GM21576 (cell line): ENCODE measurements at regions not wholly inside any gene's neighbourhood (a gene's known extent, or its start where the extent isn't known, plus 50 kb on each side); places are given as distances from the start of the nearest gene placed in this dataset.

ENCODE experiments used
- ATAC-seq: cut with Tn5 transposase; IDR thresholded peaks from one replicate; pipeline ENCODE4 v1.9.1; 2021; ENCODE audit warnings: mild to moderate bottlenecking, moderate library complexity; ENCODE audit not compliant: unreplicated experiment

DNA sequence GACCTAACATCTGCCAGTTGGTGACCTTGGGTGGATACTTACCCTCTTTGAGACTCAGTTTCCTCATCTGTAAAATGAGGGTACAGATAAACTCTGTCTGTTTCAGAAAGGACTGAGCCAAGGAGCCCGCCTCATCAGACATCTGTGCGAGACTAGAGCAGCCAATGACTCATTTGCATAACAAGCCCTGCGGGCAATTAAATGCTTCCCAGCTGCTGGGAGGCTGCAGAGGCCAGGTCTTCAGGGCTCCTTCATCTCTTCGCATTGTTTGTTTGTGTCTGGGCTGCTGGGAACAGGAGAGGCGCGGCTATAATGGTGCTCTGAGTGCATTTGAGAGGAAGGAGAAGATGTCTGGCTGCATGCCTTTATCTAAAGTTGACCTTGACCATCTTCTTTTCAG lies 85.0 kb downstream of the ADRA2C start:
- no peak for ATAC-seq

DNA sequence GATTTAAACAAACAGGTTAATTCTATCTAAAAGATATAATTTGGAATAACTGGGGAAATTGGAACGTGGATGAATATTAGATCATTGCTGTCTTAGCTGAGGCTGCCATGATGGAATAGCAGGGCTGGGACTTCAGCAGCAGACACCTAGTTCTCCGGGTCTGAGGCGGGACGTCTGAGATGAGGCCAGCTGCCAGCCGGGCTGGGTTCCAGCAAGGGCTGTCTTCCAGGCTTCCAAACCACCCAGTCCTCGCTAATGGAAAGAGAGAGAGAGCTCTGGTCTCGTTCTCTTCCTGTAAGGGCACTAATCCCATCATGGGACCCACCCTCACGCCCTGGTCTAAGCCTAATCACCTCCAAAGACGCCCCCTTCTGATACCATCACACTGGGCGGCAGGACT lies 85.7 kb downstream of the ADRA2C start:
- ATAC-seq = no peak

- ATAC-seq = no peak
Measured at GRCh38 chr4:3852309-3852708, 86.1 kb downstream of the ADRA2C start.

DNA sequence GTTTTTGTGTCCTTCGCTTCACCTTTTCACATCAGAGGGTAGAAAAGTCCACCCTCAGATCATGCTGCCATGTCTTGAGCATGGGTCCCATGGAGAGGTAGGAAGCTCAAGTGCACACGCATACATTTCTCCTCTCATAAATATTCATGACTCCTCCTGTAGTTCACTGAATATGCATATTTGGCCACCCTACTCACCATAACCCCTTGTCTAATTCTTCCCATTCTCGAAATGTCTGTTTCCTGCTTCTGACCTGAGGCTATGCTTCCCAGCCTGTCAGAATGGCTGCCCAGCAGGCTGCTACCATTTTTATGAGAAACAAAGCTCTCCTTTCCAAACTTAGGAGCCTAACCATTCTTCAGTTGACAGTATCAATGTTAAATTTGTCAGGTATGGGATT lies 86.5 kb downstream of the ADRA2C start:
- no peak for ATAC-seq

GRCh38 chr4:3853388-3854035 lies 87.3 kb downstream of the ADRA2C start:
- no peak for ATAC-seq

GRCh38 chr4:3854661-3855060 lies 88.5 kb downstream of the ADRA2C start:
- ATAC-seq = no peak

DNA sequence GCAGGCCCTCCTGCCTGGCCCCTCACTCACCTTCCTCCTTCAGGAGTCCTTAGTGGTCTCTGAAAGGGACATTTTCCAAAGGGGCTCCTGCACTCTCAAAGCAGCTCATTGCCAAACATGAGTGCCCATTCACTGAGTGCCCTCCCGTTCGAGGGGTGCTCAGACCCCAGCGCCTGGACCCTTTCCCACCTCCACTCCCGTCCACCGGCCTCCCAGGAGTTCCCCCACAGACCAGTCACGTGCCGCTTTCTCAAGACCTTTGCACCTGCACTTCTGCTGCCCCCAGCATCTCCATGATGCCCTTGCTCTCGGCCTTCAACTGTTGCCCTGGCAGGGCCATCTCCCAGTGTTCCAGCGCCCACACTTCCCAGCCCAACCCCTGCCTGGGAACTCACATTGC lies 89.5 kb downstream of the ADRA2C start:
- no peak for ATAC-seq

DNA sequence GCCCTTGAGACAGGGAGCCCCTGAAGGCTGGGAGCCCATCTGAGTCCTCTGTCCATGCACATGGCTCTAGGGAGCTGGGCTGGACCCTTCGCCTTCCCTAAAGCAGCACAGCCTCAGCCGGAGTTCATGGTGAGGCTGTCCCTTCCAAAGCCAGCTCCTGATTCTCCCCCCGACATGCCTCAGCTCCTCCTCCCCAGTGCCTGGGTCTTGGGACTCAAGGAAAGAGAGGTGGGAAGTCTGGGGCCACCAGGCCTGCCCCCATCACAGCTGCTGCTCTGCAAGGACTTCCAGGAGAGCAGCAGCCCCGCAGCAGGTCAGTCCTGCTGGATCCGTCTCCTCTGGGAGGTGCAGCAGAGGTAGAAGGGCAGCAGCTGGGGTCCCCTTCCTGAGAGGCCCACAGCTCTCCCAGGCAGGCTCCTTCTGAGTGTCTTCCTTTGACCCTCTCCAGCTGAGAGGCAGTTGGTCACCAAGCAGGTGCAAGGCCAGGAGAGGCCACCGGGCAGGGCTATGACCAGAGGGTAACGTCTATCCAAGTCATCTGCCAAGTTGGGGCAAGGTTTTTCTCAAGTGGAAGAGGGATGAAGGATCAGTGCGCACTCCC lies 90.5 kb downstream of the ADRA2C start:
- no peak for ATAC-seq

GRCh38 chr4:3857269-3857926 lies 91.2 kb downstream of the ADRA2C start:
- ATAC-seq = no peak

- no peak for ATAC-seq
Measured at GRCh38 chr4:3858046-3858730, 92.0 kb downstream of the ADRA2C start.

GRCh38 chr4:3858765-3859388 lies 92.7 kb downstream of the ADRA2C start:
- no peak for ATAC-seq

DNA sequence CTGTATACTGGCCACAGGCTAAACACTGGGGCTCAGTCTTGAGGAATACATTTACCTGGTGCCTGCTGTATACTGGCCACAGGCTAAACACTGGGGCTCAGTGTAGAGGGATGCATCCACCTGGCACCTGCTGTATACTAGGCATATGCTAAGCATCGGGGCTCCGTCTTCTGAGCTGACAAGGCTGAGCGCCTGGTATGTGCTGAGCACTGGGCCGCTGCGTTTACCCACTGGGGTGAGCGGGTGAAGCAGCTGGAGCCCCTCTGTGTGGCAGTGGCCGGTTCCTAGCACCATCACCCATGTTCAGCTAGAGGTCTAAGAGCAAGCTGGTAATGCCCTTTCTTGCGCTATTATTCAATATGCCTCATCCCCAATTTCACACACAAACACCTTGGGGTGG lies 93.4 kb downstream of the ADRA2C start:
- no peak for ATAC-seq

DNA sequence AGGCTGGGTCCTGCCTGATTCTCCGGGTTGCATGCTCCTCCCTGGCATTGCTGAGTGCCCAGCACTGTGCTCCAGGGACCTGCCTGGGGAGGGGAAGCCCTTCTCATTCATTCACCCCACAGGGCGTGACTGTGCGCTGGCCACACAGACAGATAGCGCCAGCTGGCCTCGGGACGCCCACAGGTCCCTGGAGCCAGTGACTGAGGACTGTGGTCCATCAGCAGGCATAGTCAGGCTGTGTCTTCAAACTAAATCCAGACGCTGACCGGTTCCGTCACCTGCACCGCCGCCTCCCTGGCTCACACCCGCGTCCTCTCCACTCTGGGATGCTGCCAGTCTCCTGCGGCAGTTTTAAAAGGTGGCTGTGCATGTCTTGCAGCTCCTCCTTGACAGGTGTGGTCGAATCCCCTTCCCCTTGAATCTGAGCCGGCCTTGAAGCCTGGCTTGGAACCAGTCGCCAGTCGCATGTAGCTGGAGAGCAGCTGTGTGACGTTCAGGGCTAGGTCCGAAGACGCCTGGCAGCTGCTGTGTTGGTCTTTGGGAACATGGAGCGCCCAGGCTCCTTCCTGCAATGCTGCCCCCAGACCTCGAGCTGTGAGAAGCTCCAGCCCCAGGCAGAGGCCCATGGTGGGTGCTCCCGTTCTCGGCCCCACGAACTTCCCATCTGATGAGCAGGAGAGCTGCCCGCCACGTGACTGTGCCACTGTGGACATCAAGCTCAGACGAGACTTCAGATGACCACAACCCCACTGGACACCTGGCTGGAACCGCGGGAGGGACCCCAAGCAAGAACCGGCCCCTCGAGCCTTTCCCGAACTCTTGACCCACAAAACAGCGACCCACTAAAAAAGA lies 94.1 kb downstream of the ADRA2C start:
- no peak for ATAC-seq

DNA sequence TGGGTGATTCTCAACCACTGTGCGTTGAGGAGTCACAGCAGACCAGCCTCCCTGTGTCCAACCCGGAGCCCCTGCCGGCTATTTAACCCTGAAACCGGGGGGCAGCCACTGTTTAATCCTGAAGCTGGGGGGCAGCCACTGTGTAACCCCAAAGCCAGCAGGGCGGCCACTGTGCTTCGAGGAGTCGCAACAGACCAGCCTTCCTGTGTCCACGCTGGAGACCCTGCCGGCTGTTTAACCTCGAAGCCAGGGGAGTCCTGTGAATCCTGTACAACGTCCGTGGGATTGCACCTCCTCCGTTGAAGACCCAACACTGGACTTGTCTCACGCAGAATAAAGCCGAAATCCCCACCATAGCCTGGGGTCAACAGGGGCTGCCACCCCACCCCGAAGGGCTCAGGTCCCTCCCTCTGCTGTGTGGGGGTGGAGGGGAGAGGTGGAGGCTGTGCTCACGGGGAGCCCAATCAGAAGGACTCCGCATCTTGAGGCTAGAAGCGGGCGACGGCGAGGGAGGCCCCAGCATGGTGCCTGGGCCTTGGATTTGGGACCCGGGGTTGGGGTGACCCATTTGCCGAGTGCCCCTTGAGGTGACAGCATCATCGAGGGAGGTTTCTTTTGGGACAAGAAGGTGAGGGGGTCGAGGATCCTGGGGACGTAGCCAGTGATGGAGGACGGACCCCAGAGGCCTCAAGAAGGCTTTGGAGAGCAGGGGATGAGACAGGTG lies 94.9 kb downstream of the ADRA2C start:
- no peak for ATAC-seq

DNA sequence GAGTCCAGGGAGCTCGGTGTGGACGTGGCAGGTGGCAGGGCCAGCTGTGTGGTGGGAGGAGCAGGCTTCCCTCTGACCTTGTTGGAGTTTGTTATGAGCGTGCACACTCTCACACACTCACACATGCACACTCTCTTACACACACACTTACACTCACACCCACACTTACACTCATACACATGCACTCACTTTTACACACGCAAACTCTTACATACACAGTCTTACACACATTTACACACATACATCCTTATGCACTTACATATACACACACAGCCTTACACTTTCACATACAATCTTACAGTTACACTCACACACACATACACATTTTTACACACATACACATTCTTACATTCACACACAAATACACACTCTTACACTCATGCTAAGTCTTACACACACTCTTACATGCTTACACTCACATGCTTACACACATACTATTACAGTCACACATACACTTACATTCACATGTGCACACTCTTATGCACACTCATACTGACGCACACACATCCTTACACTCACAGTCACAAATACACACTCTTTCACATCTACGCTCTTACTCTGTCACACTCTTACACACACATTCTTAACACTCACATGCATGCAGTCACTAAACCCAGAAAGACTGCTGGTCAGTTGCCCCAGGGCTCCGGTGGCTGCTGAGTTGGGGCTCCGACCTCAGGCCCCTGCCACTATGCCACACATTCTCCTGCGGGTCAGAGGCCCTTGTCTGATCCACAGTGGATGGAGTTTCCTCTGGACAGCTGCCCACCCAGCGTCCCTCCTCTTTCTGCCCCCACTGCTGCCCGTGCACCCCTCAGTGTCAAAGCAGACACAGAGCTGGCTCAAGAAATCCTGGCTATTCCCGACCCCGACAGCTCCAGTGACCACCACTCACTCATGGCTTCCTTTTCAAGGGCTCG lies 95.8 kb downstream of the ADRA2C start:
- ATAC-seq = no peak

DNA sequence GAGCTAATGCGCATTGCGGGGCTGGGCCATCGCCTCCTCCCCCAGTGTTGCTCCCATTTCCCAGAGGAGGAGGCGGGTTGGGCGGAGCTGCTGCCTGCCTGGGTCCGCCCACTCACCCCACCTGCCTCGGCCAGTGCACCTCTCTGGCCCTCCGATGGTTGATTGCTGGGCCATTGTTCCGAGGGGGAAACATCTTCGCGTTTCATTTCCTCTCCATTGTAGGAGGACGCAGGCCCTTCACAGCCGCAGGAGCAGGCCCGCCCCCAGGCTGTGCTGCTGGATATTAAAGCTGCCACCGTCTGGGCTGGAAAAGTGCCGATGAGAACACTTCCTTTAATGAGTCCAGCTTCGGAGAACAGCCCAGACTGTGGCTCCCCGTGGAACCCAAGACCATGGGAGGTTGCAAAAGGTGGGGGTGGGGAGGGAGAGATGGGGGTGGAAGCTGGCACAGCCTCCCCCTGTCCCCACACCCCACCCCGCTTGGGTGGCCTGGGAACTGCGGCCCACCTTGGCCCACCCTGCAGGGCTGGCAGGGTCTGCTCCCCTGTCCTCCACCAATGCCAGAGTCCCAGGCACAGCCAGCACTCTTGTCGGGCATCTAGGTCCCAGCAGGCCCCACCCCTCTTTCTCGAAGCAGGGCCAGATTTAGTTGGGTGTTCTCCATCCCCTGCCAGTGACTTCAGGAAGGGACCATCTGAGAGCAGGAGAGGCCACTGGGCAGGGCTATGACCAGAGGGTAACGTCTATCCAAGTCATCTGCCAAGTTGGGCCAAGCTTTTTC lies 96.6 kb downstream of the ADRA2C start:
- no peak for ATAC-seq

DNA sequence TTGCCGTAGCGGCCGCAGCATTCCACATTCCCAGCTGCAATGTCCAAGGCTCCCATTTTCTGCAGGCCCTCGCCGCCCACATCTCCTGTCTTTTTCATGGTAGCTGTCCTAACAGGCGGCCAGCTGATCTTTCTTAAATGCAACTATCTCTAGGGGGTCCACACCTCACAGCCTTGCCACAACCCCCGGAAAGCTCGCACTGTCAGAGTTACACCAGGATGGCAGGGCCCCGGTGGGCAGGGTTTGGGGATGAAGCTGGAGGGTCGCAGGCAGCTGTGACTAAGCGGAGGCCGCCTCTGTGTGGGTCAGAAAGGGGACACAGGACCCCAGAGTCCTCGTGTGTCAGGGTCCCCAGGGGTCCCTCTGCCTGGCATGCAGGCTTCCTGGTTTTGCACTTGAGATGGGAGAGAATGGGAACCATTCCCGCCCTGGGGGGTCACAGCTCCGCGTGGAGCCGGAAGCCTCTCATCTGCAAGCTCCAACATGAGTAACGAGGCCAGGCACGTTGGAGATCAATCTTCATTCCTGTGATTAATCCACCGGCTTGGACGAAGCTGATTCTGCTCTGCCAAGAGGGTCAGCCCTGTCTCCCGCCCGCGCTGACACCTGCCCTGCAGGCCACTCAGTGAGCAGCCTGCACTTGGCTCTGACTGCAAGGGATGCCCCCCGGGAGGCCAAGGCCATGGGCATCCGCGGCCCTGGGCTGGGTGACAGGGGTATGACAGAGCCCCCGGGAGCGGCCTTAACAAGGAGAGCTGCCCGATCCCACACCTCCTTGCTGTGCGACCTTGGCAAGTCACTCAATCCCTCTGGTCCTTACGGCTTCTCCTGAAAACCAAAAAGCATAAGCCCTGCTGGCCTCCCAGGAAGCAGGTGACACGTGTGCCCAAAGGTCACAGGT lies 97.9 kb downstream of the ADRA2C start:
- ATAC-seq = no peak
